ENCODE measurements at regions not wholly inside any gene's neighbourhood (a gene's known extent, or its start where the extent isn't known, plus 50 kb on each side); places are given as distances from the start of the nearest gene placed in this dataset.

- TF ChIP-seq CTCF (conservative IDR thresholded peaks at IDR 0.05) (no peak), EZH2 (IDR thresholded peaks at IDR 0.05; ENCODE audit: low read depth) (no peak)
Observed at GRCh38 chr18:33840212-33840593, 262.2 kb downstream of the ASXL3 start.

All from PC-9 (cell line).